ENCODE measurements at regions not wholly inside any gene's neighbourhood (a gene's known extent, or its start where the extent isn't known, plus 50 kb on each side); places are given as distances from the start of the nearest gene placed in this dataset.

DNA sequence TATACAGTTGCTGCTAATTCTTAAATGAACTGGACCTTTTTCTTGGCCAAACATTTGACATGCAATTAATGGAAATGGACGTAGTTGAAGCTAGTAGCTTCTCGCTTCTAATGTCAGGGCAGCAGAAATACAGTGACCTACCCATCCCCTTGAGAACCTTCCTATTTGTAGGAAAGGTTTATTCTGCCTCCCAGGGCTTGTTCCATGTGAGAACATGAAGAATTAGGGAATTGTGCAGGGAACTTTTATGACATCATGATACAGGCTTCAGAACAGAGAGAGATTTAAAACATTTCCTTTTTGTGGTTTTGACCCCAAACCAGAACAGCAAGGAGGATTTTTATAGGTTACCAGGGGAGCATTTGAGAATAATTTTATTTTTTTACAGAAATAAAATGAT, 406.6 kb upstream of the PPP2R3A start:
- TF ChIP-seq EZH2 (IDR thresholded peaks at IDR 0.05) = no peak
- TF ChIP-seq POLR2AphosphoS5 (IDR thresholded peaks at IDR 0.05; ENCODE audit: borderline replicate concordance, low read depth, low read length) = no peak
- TF ChIP-seq FOXP2 (optimal IDR thresholded peaks at IDR 0.05; ENCODE audit: control extremely low read depth, extremely low read length, insufficient read depth) = no peak
- DNase-seq (ENCODE audit: low read depth, low spot score) = no peak
- Histone ChIP-seq H3K9me3 (ENCODE audit: low read depth, low read length) (no peaks in the 10 kb centered on the region), H3K27ac (no peak overlapping the region), H3K9ac (ENCODE audit: insufficient read length) (no peak overlapping the region), H3K4me3 (no peak overlapping the region), H3K36me3 (ENCODE audit: insufficient read depth, low read length) (no peaks in the 10 kb centered on the region)

DNA sequence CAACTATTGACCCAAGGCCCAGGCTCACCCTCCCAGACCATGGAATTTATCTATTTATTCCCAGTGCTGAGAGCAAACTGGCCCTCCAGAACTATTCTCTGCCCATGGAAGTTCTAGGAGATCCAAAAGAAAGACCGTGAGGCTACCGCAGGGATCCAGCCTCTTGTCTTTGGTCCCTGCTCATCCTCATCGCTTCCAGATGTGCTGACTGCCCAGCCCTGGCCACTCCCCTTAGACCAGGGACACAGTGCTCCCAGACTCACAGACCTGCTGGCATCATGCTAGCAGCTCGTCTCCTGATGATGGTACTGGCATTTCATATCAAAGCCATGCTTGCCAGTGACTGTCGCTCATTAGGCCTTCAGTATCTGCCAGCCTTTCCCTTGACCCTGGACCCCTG, 405.7 kb upstream of the PPP2R3A start:
- H3K36me3 ChIP-seq (ENCODE audit: insufficient read depth, low read length) = no peaks in the 10 kb centered on the region
- no peak for DNase-seq (ENCODE audit: low read depth, low spot score)
- H3K9me3 ChIP-seq (ENCODE audit: low read depth, low read length) = no peaks in the 10 kb centered on the region
- no peak overlapping the region for H3K9ac ChIP-seq (ENCODE audit: insufficient read length)
- H3K4me3 ChIP-seq = no peak overlapping the region
- H3K27ac ChIP-seq = no peak overlapping the region
- TF ChIP-seq FOXP2 (optimal IDR thresholded peaks at IDR 0.05; ENCODE audit: control extremely low read depth, extremely low read length, insufficient read depth) (no peak), EZH2 (IDR thresholded peaks at IDR 0.05) (no peak), POLR2AphosphoS5 (IDR thresholded peaks at IDR 0.05; ENCODE audit: borderline replicate concordance, low read depth, low read length) (no peak)

DNA sequence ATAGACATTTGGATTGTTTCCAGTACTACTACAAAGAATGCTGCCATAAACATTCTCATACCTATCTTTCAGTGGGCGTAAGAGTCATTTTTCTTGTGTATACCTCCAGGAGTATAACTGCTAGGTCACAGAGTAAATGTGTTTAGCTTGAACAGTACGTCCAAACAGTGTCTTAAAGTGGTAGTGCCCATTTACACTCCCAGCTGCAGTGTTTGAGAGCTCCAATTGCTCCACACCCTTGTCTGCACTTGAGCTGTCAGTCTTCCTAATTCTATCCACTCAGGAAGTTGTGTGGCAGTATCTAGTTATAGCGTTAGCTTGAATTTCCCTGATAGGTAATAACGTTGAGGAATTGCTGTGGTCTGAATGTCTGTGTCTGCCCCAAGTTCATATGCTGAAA, 404.7 kb upstream of the PPP2R3A start:
- DNase-seq (ENCODE audit: low read depth, low spot score) = no peak
- TF ChIP-seq EZH2 (IDR thresholded peaks at IDR 0.05) = no peak
- TF ChIP-seq FOXP2 (optimal IDR thresholded peaks at IDR 0.05; ENCODE audit: control extremely low read depth, extremely low read length, insufficient read depth) = no peak
- TF ChIP-seq POLR2AphosphoS5 (IDR thresholded peaks at IDR 0.05; ENCODE audit: borderline replicate concordance, low read depth, low read length) = no peak
- H3K36me3 ChIP-seq (ENCODE audit: insufficient read depth, low read length) = no peaks in the 10 kb centered on the region
- no peak overlapping the region for H3K9ac ChIP-seq (ENCODE audit: insufficient read length)
- H3K4me3 ChIP-seq = no peak overlapping the region
- no peak overlapping the region for H3K27ac ChIP-seq
- H3K9me3 ChIP-seq (ENCODE audit: low read depth, low read length) = no peaks in the 10 kb centered on the region

DNA sequence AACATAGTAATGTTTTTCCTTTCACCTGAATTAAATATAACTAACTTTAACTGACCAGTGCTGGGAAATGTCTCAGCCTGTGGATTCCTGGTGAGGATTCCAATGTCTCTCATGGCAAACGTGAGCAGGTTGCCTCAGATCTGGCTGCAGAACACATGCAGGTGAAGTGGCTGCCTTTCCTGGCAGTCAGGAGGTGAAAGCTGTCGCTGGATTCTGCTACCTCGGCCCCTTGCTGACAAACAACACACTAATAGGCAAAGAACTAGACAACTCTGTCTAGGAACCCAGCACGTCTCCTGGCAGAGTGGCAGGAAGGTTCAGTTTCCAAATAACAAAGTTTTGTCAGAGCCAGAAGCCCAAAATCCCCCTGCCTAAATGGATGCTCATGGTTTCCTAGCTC, 400.8 kb upstream of the PPP2R3A start:
- no peaks in the 10 kb centered on the region for H3K9me3 ChIP-seq (ENCODE audit: low read depth, low read length)
- no peak for DNase-seq (ENCODE audit: low read depth, low spot score)
- no peak overlapping the region for H3K27ac ChIP-seq
- TF ChIP-seq POLR2AphosphoS5 (IDR thresholded peaks at IDR 0.05; ENCODE audit: borderline replicate concordance, low read depth, low read length) = no peak
- no peak for TF ChIP-seq EZH2 (IDR thresholded peaks at IDR 0.05)
- no peak for TF ChIP-seq FOXP2 (optimal IDR thresholded peaks at IDR 0.05; ENCODE audit: control extremely low read depth, extremely low read length, insufficient read depth)
- no peak overlapping the region for H3K9ac ChIP-seq (ENCODE audit: insufficient read length)
- no peak overlapping the region for H3K4me3 ChIP-seq
- H3K36me3 ChIP-seq (ENCODE audit: insufficient read depth, low read length) = no peaks in the 10 kb centered on the region

DNA sequence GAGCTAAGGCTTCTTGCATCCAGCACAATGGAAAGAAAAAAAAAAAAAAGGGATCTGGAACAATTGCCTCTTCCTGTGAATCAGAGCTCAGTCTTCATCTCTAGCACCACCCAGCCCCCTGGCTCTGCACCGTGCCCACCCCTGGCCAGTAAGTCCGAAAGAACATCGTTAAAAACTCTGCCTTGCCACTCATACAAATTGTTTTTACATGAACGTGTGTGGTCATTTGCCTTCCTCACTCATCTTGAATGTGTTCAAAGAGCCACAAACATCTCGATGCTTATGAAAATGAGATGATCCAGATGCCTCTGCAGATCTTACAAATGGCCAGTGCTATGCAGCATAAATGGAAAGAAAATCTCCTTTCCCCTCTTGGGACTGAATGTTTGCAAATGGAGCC, 400.0 kb upstream of the PPP2R3A start:
- TF ChIP-seq FOXP2 (optimal IDR thresholded peaks at IDR 0.05; ENCODE audit: control extremely low read depth, extremely low read length, insufficient read depth) = no peak
- TF ChIP-seq EZH2 (IDR thresholded peaks at IDR 0.05) = no peak
- no peak for TF ChIP-seq POLR2AphosphoS5 (IDR thresholded peaks at IDR 0.05; ENCODE audit: borderline replicate concordance, low read depth, low read length)
- Histone ChIP-seq H3K27ac (no peak overlapping the region), H3K36me3 (ENCODE audit: insufficient read depth, low read length) (no peaks in the 10 kb centered on the region), H3K9me3 (ENCODE audit: low read depth, low read length) (no peaks in the 10 kb centered on the region), H3K9ac (ENCODE audit: insufficient read length) (no peak overlapping the region), H3K4me3 (no peak overlapping the region)
- DNase-seq (ENCODE audit: low read depth, low spot score) = no peak

DNA sequence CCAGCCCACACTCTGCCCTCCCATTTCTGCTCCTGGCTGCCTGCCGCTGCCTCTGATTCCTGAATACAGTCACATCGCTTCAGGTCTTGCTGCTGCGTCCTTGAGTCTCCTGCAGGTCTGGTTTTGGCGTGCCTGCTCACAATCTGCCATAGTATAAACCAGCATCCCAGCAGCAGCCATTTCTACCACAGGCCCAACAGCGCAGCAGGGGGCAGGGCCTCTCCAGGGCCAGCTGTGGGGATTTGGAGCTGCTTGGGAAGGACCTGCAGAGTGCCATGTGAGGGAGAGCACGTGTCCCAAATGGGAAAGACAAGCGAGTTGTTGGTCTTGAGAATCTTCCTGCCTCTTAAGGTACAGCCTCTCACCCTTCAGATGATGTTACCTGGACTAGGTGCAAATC, 398.3 kb upstream of the PPP2R3A start:
- Histone ChIP-seq H3K36me3 (ENCODE audit: insufficient read depth, low read length) (no peaks in the 10 kb centered on the region), H3K9me3 (ENCODE audit: low read depth, low read length) (no peaks in the 10 kb centered on the region), H3K9ac (ENCODE audit: insufficient read length) (no peak overlapping the region), H3K27ac (no peak overlapping the region), H3K4me3 (no peak overlapping the region)
- no peak for TF ChIP-seq POLR2AphosphoS5 (IDR thresholded peaks at IDR 0.05; ENCODE audit: borderline replicate concordance, low read depth, low read length)
- TF ChIP-seq FOXP2 (optimal IDR thresholded peaks at IDR 0.05; ENCODE audit: control extremely low read depth, extremely low read length, insufficient read depth) = no peak
- no peak for TF ChIP-seq EZH2 (IDR thresholded peaks at IDR 0.05)
- no peak for DNase-seq (ENCODE audit: low read depth, low spot score)

DNA sequence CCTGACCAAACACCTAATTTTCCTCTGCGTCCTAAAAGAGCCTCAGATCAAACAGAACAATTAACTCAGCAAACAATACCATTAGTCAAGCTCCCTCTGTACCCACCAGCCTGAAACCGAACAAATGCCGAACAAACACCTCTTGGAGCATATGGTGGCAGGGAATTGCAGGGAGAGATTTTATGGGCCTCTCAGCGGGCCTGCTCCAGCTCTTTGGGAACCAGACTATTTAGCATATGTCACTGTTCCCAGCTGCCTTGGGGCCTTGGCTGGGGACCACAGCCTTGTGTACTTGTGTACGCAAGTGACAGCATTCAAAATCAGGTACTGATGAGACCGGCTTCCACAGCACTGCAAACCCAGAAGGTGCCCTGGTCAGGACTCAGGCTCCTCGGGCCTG, 388.8 kb upstream of the PPP2R3A start:
- no peak overlapping the region for H3K27ac ChIP-seq
- DNase-seq (ENCODE audit: low read depth, low spot score) = no peak
- no peak for TF ChIP-seq FOXP2 (optimal IDR thresholded peaks at IDR 0.05; ENCODE audit: control extremely low read depth, extremely low read length, insufficient read depth)
- TF ChIP-seq POLR2AphosphoS5 (IDR thresholded peaks at IDR 0.05; ENCODE audit: borderline replicate concordance, low read depth, low read length) = no peak
- TF ChIP-seq EZH2 (IDR thresholded peaks at IDR 0.05) = no peak
- H3K9ac ChIP-seq (ENCODE audit: insufficient read length) = no peak overlapping the region
- H3K4me3 ChIP-seq = no peak overlapping the region
- H3K36me3 ChIP-seq (ENCODE audit: insufficient read depth, low read length) = no peaks in the 10 kb centered on the region
- no peaks in the 10 kb centered on the region for H3K9me3 ChIP-seq (ENCODE audit: low read depth, low read length)

DNA sequence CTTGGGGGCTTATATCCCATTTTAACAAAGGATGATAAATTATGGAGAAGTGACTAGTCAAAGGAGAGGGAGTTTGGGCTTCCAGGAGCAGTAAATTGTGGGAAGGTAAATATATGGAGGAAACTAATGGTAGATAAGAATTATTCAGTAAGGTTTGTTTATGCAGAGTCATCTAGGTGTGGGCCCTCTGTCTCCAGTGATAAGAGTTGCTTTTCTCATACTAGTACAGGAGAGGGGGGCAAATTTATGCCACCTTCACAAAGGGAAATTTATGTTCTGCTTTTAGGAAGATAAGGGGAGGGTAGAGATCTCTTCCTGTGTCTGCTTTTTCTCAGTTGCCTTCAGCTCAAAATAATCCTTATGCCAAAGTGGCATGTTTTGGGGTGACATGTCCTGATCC, 383.7 kb upstream of the PPP2R3A start:
- Histone ChIP-seq H3K27ac (no peak overlapping the region), H3K4me3 (no peak overlapping the region), H3K9ac (ENCODE audit: insufficient read length) (no peak overlapping the region), H3K9me3 (ENCODE audit: low read depth, low read length) (no peaks in the 10 kb centered on the region), H3K36me3 (ENCODE audit: insufficient read depth, low read length) (no peaks in the 10 kb centered on the region)
- no peak for DNase-seq (ENCODE audit: low read depth, low spot score)
- no peak for TF ChIP-seq FOXP2 (optimal IDR thresholded peaks at IDR 0.05; ENCODE audit: control extremely low read depth, extremely low read length, insufficient read depth)
- no peak for TF ChIP-seq POLR2AphosphoS5 (IDR thresholded peaks at IDR 0.05; ENCODE audit: borderline replicate concordance, low read depth, low read length)
- no peak for TF ChIP-seq EZH2 (IDR thresholded peaks at IDR 0.05)

DNA sequence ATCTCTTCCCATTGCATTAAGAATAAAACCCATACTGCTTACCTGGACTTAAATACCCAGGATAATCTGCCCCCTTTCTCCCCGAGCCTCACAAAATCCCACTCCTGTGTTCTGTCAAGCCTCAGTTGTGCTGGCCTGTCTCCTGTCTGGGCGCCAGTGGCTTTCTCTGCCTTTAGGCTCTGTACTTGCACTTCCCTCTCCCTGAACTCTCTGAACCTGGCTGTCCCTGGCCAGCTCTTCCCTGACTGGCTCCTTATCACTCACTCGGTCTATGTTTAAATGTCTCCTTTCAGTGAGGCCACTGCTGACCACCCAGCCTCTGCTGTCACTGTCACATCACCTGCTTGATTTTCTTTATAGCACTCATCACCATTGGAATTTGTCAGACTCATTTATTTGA, 382.7 kb upstream of the PPP2R3A start:
- TF ChIP-seq POLR2AphosphoS5 (IDR thresholded peaks at IDR 0.05; ENCODE audit: borderline replicate concordance, low read depth, low read length) = no peak
- H3K27ac ChIP-seq = no peak overlapping the region

More for the DNA sequence above, 382.7 kb upstream of the PPP2R3A start:
- Histone ChIP-seq H3K4me3 (no peak overlapping the region), H3K9ac (ENCODE audit: insufficient read length) (no peak overlapping the region), H3K36me3 (ENCODE audit: insufficient read depth, low read length) (no peaks in the 10 kb centered on the region), H3K9me3 (ENCODE audit: low read depth, low read length) (no peaks in the 10 kb centered on the region)
- no peak for DNase-seq (ENCODE audit: low read depth, low spot score)

All from SK-N-MC (cell line).